NT2/D1 (cell line): ENCODE measurements at regions not wholly inside any gene's neighbourhood (a gene's known extent, or its start where the extent isn't known, plus 50 kb on each side); places are given as distances from the start of the nearest gene placed in this dataset.
"Not testable (repeated sequence)": the region's sequence is repeated elsewhere in the genome, so short reads cannot be mapped to it uniquely, and the experiment has no call there.

Experiments
- DNase-seq: peaks from one replicate; pipeline ENCODE4 v3.0.0-alpha.2; 2011; ENCODE audit warnings: low read depth, low spot score
- H3K27me3 ChIP-seq: 2 replicates; pipeline ENCODE4 v1.6.0; 2011; ENCODE audit warnings: mild to moderate bottlenecking; ENCODE audit not compliant: insufficient read length, insufficient read depth
- H3K36me3 ChIP-seq: 2 replicates; pipeline ENCODE4 v1.6.1; 2011; ENCODE audit warnings: mild to moderate bottlenecking, low read length, mixed read lengths; ENCODE audit not compliant: insufficient read depth, insufficient read length
- H3K4me1 ChIP-seq: 2 replicates; pipeline ENCODE4 v1.5.1; 2011; ENCODE audit not compliant: insufficient read depth, insufficient read length
- H3K4me3 ChIP-seq: 2 replicates; pipeline ENCODE4 v1.5.1; 2011; ENCODE audit warnings: low read depth; ENCODE audit not compliant: insufficient read length
- H3K9ac ChIP-seq: 2 replicates; pipeline ENCODE4 v1.6.0; 2011; ENCODE audit warnings: low read depth; ENCODE audit not compliant: insufficient read length
- H3K9me3 ChIP-seq: 2 replicates; pipeline ENCODE4 v1.5.1; 2011; ENCODE audit warnings: mild to moderate bottlenecking, low read length; ENCODE audit not compliant: insufficient read depth
- SUZ12 ChIP-seq: IDR thresholded peaks from 2 replicates; pipeline ENCODE4 v1.6.1; 2011; ENCODE audit not compliant: insufficient read length, insufficient read depth; ENCODE audit errors: extremely low read depth
- YY1 ChIP-seq: IDR thresholded peaks from 2 replicates; pipeline ENCODE4 v1.6.1; 2011; ENCODE audit not compliant: insufficient read length, insufficient read depth
- ZNF274 ChIP-seq: IDR thresholded peaks from 2 replicates; pipeline ENCODE4 v1.6.1; 2011; ENCODE audit warnings: mild to moderate bottlenecking, low read depth, low read length

DNA sequence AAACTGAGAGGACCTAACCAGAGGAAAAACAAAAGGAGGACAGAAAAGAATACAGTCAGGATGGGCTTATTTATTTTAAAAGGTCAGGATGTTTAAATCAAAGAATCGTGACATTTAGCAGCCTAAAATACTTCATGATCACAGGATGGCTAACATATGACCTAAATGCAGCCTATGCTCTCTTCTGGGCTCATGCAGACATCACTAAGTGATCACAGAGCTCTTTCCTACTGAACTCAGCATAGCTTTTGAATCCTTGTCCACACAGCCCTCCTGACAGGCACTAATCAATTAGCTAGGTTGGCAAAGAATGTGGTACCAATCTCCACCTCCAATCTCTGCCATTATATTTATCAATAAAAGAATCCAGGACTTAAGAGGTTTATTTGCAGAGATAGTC lies 60.1 kb upstream of the PHF21A start:
- Histone ChIP-seq H3K4me1 (no peaks in the 10 kb centered on the region), H3K9me3 (no peaks in the 10 kb centered on the region), H3K27me3 (no peaks in the 10 kb centered on the region), H3K9ac (no peak overlapping the region), H3K4me3 (no peak overlapping the region), H3K36me3 (no peaks in the 10 kb centered on the region)
- TF ChIP-seq SUZ12 (no peak), YY1 (no peak), ZNF274 (no peak)
- no peak for DNase-seq

- DNase-seq: no peak
- TF ChIP-seq ZNF274 (no peak), SUZ12 (no peak), YY1 (no peak)
- no peaks in the 10 kb centered on the region for H3K9me3 ChIP-seq
- H3K27me3 ChIP-seq: no peaks in the 10 kb centered on the region
- H3K4me1 ChIP-seq: no peaks in the 10 kb centered on the region
- H3K4me3 ChIP-seq: no peak overlapping the region
- no peak overlapping the region for H3K9ac ChIP-seq
- H3K36me3 ChIP-seq: no peaks in the 10 kb centered on the region
Measured at GRCh38 chr11:46180736-46181135, 59.5 kb upstream of the PHF21A start.

- Histone ChIP-seq H3K9me3 (no peaks in the 10 kb centered on the region), H3K4me1 (no peaks in the 10 kb centered on the region), H3K4me3 (no peak overlapping the region), H3K27me3 (no peaks in the 10 kb centered on the region), H3K36me3 (no peaks in the 10 kb centered on the region), H3K9ac (no peak overlapping the region)
- TF ChIP-seq YY1 (no peak), ZNF274 (no peak), SUZ12 (no peak)
- DNase-seq: no peak
Measured at GRCh38 chr11:46178513-46178912, 57.3 kb upstream of the PHF21A start.

DNA sequence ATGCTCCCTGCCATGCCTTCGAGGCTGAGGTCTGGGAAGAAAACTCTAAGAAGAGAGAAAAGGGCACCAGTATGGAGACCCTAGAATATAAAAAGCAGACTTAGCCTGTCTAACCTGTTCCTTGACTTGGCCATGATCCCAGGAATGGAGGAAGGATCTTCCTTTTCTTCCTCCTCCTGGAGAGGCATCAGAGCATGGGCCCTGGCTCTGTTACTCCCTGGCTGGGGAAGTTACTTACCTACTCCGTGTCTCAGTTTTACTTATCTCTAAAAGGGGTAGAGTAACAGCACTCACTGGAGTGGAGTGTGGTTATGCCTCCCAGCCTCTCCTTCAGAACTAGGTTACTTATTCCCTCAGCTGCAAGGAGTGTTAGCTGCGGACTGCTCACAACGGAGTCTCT lies 55.2 kb upstream of the PHF21A start:
- no peaks in the 10 kb centered on the region for H3K9me3 ChIP-seq
- no peak overlapping the region for H3K9ac ChIP-seq
- H3K4me1 ChIP-seq: no peaks in the 10 kb centered on the region
- DNase-seq: no peak
- H3K4me3 ChIP-seq: no peak overlapping the region
- H3K36me3 ChIP-seq: no peaks in the 10 kb centered on the region
- no peaks in the 10 kb centered on the region for H3K27me3 ChIP-seq
- TF ChIP-seq SUZ12 (no peak), YY1 (no peak), ZNF274 (no peak)

DNA sequence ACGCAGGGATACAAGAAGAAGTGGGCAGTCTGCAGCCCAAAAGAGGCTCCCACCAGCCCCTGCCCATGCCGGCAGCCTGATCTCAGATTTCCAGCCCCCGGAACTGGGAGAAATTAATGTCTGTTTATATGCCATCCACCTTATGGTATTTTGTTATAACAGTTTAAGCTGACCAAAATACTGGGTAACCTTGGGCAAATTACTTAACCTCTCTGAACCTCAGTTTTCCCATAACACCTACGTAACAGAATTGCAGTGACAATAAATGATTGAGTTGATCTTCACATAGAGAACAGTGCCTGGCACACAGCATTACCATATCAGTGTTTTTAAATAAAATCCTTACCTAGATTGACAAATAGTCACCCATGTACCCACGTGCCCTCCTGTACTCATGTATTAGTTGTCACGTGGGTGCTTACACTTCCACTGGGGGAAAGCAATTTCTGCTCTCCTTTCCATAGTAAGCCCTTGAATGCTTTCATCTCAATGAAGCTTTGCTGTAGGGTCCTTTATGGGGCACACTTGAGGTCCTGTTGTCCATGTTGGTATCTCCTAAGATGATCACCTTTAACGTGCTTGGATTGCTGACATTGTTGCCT lies 54.2 kb upstream of the PHF21A start:
- DNase-seq: no peak
- TF ChIP-seq YY1: no peak
- no peak for TF ChIP-seq SUZ12
- TF ChIP-seq ZNF274: no peak
- no peaks in the 10 kb centered on the region for H3K36me3 ChIP-seq
- no peaks in the 10 kb centered on the region for H3K9me3 ChIP-seq
- no peak overlapping the region for H3K4me3 ChIP-seq
- H3K27me3 ChIP-seq: no peaks in the 10 kb centered on the region
- H3K4me1 ChIP-seq: no peaks in the 10 kb centered on the region
- H3K9ac ChIP-seq: no peak overlapping the region

- DNase-seq: not testable (repeated sequence)
Measured at GRCh38 chr11:46171693-46172092, 50.4 kb upstream of the PHF21A start.

More at GRCh38 chr11:46171693-46172092, 50.4 kb upstream of the PHF21A start:
- H3K4me1 ChIP-seq, H3K9me3 ChIP-seq, H3K27me3 ChIP-seq, H3K9ac ChIP-seq, H3K36me3 ChIP-seq, H3K4me3 ChIP-seq: not testable (repeated sequence)
